Caki2 (cell line): ENCODE measurements at regions not wholly inside any gene's neighbourhood (a gene's known extent, or its start where the extent isn't known, plus 50 kb on each side); places are given as distances from the start of the nearest gene placed in this dataset.

Source experiments
- DNase-seq: peaks from one replicate; pipeline ENCODE4 v3.0.0-alpha.2; 2015; ENCODE audit warnings: low read depth
- in situ Hi-C: cut with HindIII; loops from 2 replicates; pipeline ENCODE4 v1.10.0; 2016; ENCODE audit warnings: low sequenced_read_pairs, low pct_unique_long_range_greater_than_20kb, mixed read lengths

- no peak for DNase-seq
- in situ Hi-C loops = no loop called here
These were observed 289.3 kb upstream of the CTSO start for GRCh38 chr4:156243015-156243414.

DNA sequence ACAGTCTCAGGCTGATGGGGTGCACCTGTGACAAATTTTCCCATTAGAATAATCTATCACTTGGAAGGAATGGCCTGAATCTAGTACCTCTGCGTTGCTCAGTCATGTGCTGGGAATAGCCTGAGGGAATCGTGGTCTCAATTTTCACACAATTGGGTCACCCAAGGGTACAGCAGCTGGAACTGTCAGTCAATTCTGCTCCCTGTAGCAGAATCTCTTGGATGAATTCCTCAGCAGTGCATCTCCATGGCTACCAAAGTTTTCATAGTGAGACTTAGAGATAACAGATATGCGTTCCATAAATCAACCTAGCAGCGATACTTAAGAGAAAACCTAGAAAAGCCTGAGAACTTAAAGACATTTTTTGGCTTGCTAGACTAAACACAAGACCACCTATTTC is 288.7 kb upstream of the CTSO start:
- in situ Hi-C loops = no loop called here
- no peak for DNase-seq

GRCh38 chr4:156241896-156242295 is 288.2 kb upstream of the CTSO start:
- in situ Hi-C loops = no loop called here
- no peak for DNase-seq

DNA sequence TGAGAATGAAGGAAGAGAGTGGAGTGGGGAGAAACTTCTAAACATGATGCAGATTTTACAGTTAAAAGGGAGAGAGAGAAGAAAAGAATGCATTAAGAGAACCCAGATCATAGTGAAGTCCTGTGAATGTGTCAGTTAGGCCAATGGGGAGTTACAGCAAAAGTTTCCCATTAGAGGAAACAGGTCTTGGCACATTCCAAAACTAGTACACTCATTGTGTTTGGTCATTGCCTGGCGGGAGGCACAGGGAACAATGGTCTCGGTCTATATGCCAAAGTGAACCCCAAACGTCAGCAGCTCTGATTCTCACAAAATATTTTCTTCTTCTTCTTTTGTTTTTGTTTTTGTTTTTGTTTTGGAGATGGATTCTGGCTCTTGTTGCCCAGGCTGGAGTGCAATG is 284.5 kb upstream of the CTSO start:
- DNase-seq = no peak

GRCh38 chr4:156237231-156237630 is 283.6 kb upstream of the CTSO start:
- in situ Hi-C loops = no loop called here
- no peak for DNase-seq

More for the DNA sequence above, 284.5 kb upstream of the CTSO start:
- in situ Hi-C loops = no loop called here

GRCh38 chr4:156230176-156230575 is 276.5 kb upstream of the CTSO start:
- in situ Hi-C loops = no loop called here
- no peak for DNase-seq

DNA sequence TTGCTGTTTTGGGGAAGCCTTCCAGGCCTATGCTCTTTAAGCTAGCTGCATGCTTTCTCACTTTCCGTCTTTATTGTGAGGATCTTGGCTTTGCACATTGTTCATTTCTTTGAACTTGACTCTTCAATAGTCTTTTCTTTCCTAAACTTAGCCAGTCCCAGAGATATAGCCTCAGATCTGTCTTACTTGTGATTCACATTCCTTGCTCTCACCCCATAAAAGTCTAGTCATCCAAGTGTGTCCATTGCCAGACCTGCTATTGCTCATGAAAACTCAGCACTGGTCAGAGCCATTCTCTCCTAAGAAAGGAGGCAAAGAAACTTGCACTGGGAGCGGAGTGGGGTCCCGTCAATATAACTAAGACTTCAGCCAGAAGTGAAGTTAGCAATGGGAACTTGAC is 275.0 kb upstream of the CTSO start:
- in situ Hi-C loops = no loop called here
- no peak for DNase-seq

DNA sequence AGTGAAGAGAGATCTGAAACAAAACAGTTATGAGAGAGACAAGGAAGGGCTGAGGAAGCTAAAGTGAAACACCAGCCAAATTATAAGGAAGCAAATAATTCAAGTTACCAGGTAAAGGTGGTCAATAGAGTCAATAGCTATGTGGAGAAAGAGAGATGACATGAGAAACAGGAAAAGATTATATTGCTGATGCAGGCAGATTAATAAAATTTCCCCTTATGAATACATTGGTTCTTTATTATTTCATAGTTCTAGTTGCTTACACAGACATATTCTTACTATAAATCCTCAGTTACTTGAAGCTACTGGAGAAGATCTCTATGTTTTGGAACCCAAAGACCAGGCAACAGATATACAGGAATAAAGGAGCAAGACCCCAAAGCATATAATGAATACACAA is 273.7 kb upstream of the CTSO start:
- in situ Hi-C loops = no loop called here

GRCh38 chr4:156223985-156224384 is 270.3 kb upstream of the CTSO start:
- DNase-seq = no peak
- in situ Hi-C loops = no loop called here

More for the DNA sequence above, 273.7 kb upstream of the CTSO start:
- DNase-seq = no peak

GRCh38 chr4:156217236-156217635 is 263.6 kb upstream of the CTSO start:
- in situ Hi-C loops = no loop called here
- DNase-seq = no peak

DNA sequence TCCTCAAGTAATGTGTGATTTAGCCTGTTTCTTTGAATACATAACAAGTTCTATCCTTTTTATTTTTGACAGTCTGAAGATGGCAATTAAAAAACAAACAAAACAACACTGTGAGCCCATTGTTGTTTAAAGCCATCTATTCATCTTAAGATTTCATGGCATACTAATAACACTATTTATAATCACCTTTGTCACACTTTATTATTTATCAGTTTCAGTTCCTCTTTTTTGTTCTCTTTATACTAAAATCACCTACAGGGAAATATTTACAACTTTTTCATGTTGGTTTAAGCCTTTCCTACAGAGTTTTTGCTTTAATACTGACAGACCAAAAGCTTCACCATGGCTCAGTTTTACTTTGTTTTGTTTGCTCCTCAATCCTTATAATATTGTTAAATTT is 247.4 kb upstream of the CTSO start:
- in situ Hi-C loops = no loop called here
- no peak for DNase-seq

DNA sequence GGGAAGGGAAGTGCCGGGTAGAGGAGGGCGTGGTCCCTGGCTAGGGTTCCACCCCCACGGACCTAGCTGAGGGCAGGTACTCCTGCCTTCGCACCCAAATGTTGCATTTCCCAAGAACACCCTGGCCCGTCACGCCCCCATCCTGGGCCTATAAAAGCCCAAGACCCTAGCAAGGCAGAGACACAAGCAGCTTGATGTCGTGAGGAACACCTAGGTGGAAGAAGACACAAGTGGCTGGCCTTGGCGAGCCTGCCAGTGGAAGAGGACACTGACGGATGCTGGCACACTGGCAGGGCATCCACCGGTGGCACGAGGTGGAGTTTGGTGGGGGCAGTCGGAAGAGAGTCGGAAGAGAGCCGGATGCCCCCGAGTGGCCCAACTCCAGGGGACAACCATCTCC is 244.8 kb upstream of the CTSO start:
- no peak for DNase-seq
- in situ Hi-C loops = no loop called here

- in situ Hi-C loops = no loop called here
- no peak for DNase-seq
These were observed 243.6 kb upstream of the CTSO start for GRCh38 chr4:156197216-156197615.

DNA sequence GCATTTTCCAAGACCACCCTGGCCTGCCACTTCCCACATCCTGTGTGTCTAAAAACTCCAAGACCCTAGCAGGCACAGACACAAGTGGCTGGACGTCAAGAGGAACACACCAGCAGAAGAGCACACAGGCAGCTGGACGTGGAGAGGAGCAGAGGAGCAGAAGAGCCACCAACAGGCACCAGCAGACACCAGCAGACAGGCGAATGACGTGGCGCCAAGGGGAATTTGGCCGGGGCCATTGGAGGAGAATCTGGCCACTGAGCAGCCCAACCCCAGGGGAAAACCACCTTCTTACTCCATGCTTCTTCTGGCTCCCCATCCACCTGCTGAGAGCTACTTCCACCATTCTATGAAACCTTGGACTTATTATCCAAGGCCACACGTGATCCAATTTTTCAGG is 243.1 kb upstream of the CTSO start:
- in situ Hi-C loops = no loop called here
- DNase-seq = no peak

- in situ Hi-C loops = no loop called here
These were observed 242.2 kb upstream of the CTSO start for GRCh38 chr4:156195914-156196313.

GRCh38 chr4:156194896-156195295 is 241.2 kb upstream of the CTSO start:
- DNase-seq = no peak
- in situ Hi-C loops = no loop called here

More at GRCh38 chr4:156195914-156196313, 242.2 kb upstream of the CTSO start:
- no peak for DNase-seq

DNA sequence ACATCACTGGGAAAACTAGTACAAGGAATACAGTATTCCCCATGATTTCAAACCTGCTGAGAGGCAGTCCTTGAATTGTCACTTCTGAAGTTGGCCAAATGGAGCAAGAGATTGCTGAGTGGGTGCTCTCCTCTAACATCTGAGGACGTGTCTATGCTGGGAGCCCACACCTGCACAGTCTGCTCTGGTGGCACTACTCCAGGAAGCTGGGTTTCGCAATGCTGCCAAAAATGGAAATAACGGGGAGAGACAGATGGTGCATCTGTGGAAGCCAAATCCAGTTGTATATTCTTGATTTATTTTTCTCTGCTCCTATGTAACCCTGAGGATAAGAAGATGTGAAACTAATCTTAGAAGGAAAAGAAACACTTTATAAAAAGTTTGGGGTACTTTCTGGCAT is 240.1 kb upstream of the CTSO start:
- in situ Hi-C loops = no loop called here
- DNase-seq = no peak

- DNase-seq = no peak
- in situ Hi-C loops = no loop called here
These were observed 239.4 kb upstream of the CTSO start for GRCh38 chr4:156193106-156193505.

DNA sequence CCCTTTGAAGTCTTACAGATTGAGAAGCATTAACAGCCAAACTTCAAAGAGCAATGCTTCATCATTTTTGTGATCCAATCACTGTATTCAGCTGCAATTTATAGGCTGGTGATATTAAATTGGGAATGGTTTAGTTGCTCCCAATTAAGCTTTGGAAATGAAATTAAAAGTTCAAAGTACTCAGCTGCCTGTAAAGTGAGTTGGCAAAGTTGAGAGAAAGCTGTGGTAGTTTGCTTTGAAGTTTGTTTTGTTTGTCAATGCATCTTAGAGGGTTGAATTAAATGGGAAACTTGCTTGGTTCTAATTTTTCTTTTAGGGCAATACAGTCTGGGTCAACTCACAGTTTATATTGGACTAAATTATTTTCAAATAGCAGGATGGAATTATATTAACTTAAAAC is 238.4 kb upstream of the CTSO start:
- no peak for DNase-seq
- in situ Hi-C loops = no loop called here

DNA sequence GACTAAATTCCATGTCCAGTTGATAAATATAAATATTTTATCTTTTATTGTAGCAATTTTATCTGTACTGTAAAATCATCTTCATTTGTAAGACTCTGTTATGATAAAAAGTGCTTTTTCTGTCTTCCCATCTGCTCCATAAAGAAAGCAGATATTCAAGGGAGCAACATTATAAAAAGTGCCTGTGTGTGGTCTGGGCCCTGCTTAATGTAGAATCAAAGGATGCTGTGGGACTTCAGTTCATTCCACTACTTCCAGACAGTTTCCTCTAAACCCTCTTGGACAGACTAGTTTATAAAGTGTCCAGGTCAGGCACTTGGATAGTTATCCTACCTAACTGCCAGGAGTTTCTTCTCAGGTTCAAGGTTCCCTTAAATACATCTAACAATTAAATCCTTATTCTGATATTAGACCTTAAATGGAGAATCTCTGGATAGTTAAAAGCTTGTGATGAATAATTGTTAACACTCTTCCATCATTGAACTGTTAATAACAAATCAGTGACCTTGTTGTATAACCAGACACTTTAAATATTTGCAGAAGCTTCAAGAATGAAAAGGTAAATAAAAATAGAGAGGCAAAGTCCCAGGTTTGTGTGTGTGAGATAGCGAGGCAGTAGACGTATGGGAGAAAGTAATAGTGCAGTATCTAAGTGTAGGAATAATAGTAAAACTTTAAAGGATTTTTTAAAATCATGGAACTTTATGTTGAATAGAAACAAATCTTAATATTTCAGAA is 237.5 kb upstream of the CTSO start:
- no peak for DNase-seq
- in situ Hi-C loops = no loop called here
